ENCODE measurements at regions not wholly inside any gene's neighbourhood (a gene's known extent, or its start where the extent isn't known, plus 50 kb on each side); places are given as distances from the start of the nearest gene placed in this dataset.

- TF ChIP-seq FOXA2 (IDR thresholded peaks at IDR 0.05) (no peak), EGR1 (IDR thresholded peaks at IDR 0.05; ENCODE audit: low read depth in 2 of 2) (no peak), REST (IDR thresholded peaks at IDR 0.05) (no peak), SP1 (IDR thresholded peaks at IDR 0.05) (no peak), NR2F2 (IDR thresholded peaks at IDR 0.05) (no peak), HNF4G (IDR thresholded peaks at IDR 0.05) (no peak), TAF1 (conservative IDR thresholded peaks at IDR 0.05) (no peak), GABPA (IDR thresholded peaks at IDR 0.05 in 1 of 2, conservative IDR thresholded peaks at IDR 0.05 in 1 of 2) (no peak), FOXA1 (IDR thresholded peaks at IDR 0.05) (no peak), HNF4A (conservative IDR thresholded peaks at IDR 0.05) (no peak), RAD21 (IDR thresholded peaks at IDR 0.05) (no peak), RXRA (IDR thresholded peaks at IDR 0.05) (no peak), JUND (IDR thresholded peaks at IDR 0.05) (no peak), YY1 (IDR thresholded peaks at IDR 0.05) (no peak)
- TF ChIP-seq, protein P1, sequence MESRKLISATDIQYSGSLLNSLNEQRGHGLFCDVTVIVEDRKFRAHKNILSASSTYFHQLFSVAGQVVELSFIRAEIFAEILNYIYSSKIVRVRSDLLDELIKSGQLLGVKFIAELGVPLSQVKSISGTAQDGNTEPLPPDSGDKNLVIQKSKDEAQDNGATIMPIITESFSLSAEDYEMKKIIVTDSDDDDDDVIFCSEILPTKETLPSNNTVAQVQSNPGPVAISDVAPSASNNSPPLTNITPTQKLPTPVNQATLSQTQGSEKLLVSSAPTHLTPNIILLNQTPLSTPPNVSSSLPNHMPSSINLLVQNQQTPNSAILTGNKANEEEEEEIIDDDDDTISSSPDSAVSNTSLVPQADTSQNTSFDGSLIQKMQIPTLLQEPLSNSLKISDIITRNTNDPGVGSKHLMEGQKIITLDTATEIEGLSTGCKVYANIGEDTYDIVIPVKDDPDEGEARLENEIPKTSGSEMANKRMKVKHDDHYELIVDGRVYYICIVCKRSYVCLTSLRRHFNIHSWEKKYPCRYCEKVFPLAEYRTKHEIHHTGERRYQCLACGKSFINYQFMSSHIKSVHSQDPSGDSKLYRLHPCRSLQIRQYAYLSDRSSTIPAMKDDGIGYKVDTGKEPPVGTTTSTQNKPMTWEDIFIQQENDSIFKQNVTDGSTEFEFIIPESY (IDR thresholded peaks at IDR 0.05), result no peak
- TF ChIP-seq, protein P2, sequence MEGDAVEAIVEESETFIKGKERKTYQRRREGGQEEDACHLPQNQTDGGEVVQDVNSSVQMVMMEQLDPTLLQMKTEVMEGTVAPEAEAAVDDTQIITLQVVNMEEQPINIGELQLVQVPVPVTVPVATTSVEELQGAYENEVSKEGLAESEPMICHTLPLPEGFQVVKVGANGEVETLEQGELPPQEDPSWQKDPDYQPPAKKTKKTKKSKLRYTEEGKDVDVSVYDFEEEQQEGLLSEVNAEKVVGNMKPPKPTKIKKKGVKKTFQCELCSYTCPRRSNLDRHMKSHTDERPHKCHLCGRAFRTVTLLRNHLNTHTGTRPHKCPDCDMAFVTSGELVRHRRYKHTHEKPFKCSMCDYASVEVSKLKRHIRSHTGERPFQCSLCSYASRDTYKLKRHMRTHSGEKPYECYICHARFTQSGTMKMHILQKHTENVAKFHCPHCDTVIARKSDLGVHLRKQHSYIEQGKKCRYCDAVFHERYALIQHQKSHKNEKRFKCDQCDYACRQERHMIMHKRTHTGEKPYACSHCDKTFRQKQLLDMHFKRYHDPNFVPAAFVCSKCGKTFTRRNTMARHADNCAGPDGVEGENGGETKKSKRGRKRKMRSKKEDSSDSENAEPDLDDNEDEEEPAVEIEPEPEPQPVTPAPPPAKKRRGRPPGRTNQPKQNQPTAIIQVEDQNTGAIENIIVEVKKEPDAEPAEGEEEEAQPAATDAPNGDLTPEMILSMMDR (IDR thresholded peaks at IDR 0.05; ENCODE audit: low read depth, low read length, missing input control), result no peak
- Histone ChIP-seq H3K4me1 (ENCODE audit: control insufficient read depth in 4 of 4, insufficient read depth in 4 of 4, low read length in 3 of 4) (no peaks in the 10 kb centered on the region), H3K4me3 (ENCODE audit: low read depth in 1 of 3, low read length in 3 of 3) (no peak overlapping the region), H3K27ac (ENCODE audit: low read depth in 1 of 2, low read length in 2 of 2) (no peak overlapping the region), H3K36me3 (ENCODE audit: control insufficient read depth in 4 of 4, insufficient read depth in 3 of 4, low read depth in 1 of 4, low read length in 3 of 4) (no peaks in the 10 kb centered on the region), H3K9me3 (ENCODE audit: control insufficient read depth in 4 of 4, low read length in 3 of 4) (no peaks in the 10 kb centered on the region), H3K27me3 (ENCODE audit: control insufficient read depth in 4 of 4, insufficient read depth in 4 of 4, low read length in 3 of 4) (no peaks in the 10 kb centered on the region), H3K9ac (ENCODE audit: low read depth in 1 of 2, low read length in 2 of 2) (no peak overlapping the region)
- DNase-seq (ENCODE audit: low spot score), result no peak
- WGBS, result 93% methylated on average over 3 of the region's 3 CpGs
Observed at GRCh38 chr4:14023036-14023435, 395.5 kb upstream of the BOD1L1 start.

GRCh38 chr4:14023896-14024295 lies 396.4 kb upstream of the BOD1L1 start:
- Histone ChIP-seq H3K4me3 (ENCODE audit: low read depth in 1 of 3, low read length in 3 of 3) (no peak overlapping the region), H3K4me1 (ENCODE audit: control insufficient read depth in 4 of 4, insufficient read depth in 4 of 4, low read length in 3 of 4) (no peaks in the 10 kb centered on the region), H3K27me3 (ENCODE audit: control insufficient read depth in 4 of 4, insufficient read depth in 4 of 4, low read length in 3 of 4) (no peaks in the 10 kb centered on the region), H3K9ac (ENCODE audit: low read depth in 1 of 2, low read length in 2 of 2) (no peak overlapping the region), H3K9me3 (ENCODE audit: control insufficient read depth in 4 of 4, low read length in 3 of 4) (no peaks in the 10 kb centered on the region), H3K36me3 (ENCODE audit: control insufficient read depth in 4 of 4, insufficient read depth in 3 of 4, low read depth in 1 of 4, low read length in 3 of 4) (no peaks in the 10 kb centered on the region), H3K27ac (ENCODE audit: low read depth in 1 of 2, low read length in 2 of 2) (no peak overlapping the region)
- DNase-seq (ENCODE audit: low spot score), result no peak
- 92% methylated on average over 1 of the region's 1 CpG for WGBS
- TF ChIP-seq HNF4G (IDR thresholded peaks at IDR 0.05) (no peak), JUND (IDR thresholded peaks at IDR 0.05) (no peak), RAD21 (IDR thresholded peaks at IDR 0.05) (no peak), FOXA1 (IDR thresholded peaks at IDR 0.05) (no peak), RXRA (IDR thresholded peaks at IDR 0.05) (no peak), REST (IDR thresholded peaks at IDR 0.05) (no peak)
- TF ChIP-seq, protein P1 (IDR thresholded peaks at IDR 0.05), result no peak
- TF ChIP-seq, protein P2 (IDR thresholded peaks at IDR 0.05; ENCODE audit: low read depth, low read length, missing input control), result no peak

Data from liver (tissue), 8 donors.